HUES6 (cell line): ENCODE measurements at regions not wholly inside any gene's neighbourhood (a gene's known extent, or its start where the extent isn't known, plus 50 kb on each side); places are given as distances from the start of the nearest gene placed in this dataset.
"Not testable (repeated sequence)": the region's sequence is repeated elsewhere in the genome, so short reads cannot be mapped to it uniquely, and the experiment has no call there.

Experiments used
- H3K27ac ChIP-seq: 2 replicates; pipeline ENCODE4 v1.7.0; 2013; ENCODE audit warnings: low read depth, mild to moderate bottlenecking, low read length, inconsistent platforms
- H3K27me3 ChIP-seq: 2 replicates; pipeline ENCODE4 v1.6.1; 2013; ENCODE audit warnings: low read length; ENCODE audit not compliant: control insufficient read depth, insufficient read depth
- H3K36me3 ChIP-seq: 2 replicates; pipeline ENCODE4 v1.6.1; 2013; ENCODE audit warnings: low read length; ENCODE audit not compliant: control insufficient read depth, insufficient read depth
- H3K4me1 ChIP-seq: 2 replicates; pipeline ENCODE4 v1.6.1; 2013; ENCODE audit warnings: low read length; ENCODE audit not compliant: control insufficient read depth, insufficient read depth
- H3K4me3 ChIP-seq: 2 replicates; pipeline ENCODE4 v1.5.1; 2013; ENCODE audit warnings: low read depth, low read length
- H3K9ac ChIP-seq: one replicate; pipeline ENCODE4 v1.6.1; 2013; ENCODE audit warnings: mild to moderate bottlenecking, low read length
- H3K9me3 ChIP-seq: 2 replicates; pipeline ENCODE4 v1.6.1; 2013; ENCODE audit warnings: low read depth, low read length; ENCODE audit not compliant: control insufficient read depth, insufficient read depth

- H3K27ac ChIP-seq = not testable (repeated sequence)
Observed at GRCh38 chr5:26324273-26324895, 714.0 kb downstream of the CDH9 start.

GRCh38 chr5:26323794-26324193 lies 714.6 kb downstream of the CDH9 start:
- no peak overlapping the region for H3K4me3 ChIP-seq
- H3K9ac ChIP-seq = no peak overlapping the region
- H3K27me3 ChIP-seq = no peaks in the 10 kb centered on the region
- H3K4me1 ChIP-seq = no peaks in the 10 kb centered on the region
- H3K27ac ChIP-seq = no peak overlapping the region
- no peaks in the 10 kb centered on the region for H3K36me3 ChIP-seq
- no peaks in the 10 kb centered on the region for H3K9me3 ChIP-seq

More at GRCh38 chr5:26324273-26324895, 714.0 kb downstream of the CDH9 start:
- H3K4me3 ChIP-seq, H3K27me3 ChIP-seq, H3K9ac ChIP-seq, H3K4me1 ChIP-seq, H3K9me3 ChIP-seq, H3K36me3 ChIP-seq: not testable (repeated sequence)

DNA sequence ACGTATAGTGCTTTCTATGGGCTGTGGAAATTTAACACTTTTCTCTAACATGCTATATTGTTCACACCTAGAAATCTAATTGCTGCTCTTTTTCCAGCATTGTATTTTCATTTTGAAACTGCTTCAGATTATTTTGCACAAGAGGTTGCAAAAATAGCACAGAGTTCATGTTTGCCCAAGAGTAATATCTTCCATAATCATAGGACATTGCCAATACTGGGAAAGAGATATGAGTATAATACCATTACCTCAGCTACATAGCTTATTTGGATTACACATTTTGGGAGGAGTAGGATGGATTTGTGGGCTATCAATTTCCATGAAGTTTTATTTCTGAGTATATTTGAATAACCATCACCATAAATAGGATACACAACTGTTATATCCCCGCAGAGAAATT lies 717.1 kb downstream of the CDH9 start:
- no peaks in the 10 kb centered on the region for H3K4me1 ChIP-seq
- H3K27me3 ChIP-seq = no peaks in the 10 kb centered on the region
- no peaks in the 10 kb centered on the region for H3K9me3 ChIP-seq
- H3K36me3 ChIP-seq = no peaks in the 10 kb centered on the region
- H3K27ac ChIP-seq = no peak overlapping the region
- no peak overlapping the region for H3K4me3 ChIP-seq
- no peak overlapping the region for H3K9ac ChIP-seq

DNA sequence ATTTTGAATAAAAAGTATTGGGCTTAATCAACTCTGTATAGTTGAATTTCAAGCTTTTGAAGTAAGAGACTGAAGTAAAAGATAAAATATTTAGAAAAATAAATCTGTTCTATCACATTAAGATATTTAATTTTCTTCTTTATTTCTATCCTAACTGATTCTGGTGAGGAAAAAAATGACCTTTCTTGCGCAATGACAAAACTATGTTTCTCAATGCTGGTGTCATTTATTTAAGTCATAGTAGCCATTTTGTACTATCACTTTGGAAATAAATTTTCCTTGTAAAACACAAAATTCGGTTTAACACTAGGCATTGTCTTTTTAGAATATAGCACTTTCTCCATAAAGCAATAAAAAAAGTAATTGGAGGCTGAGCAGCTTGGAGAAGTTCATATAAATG lies 728.0 kb downstream of the CDH9 start:
- H3K27me3 ChIP-seq = no peaks in the 10 kb centered on the region
- no peaks in the 10 kb centered on the region for H3K9me3 ChIP-seq

DNA sequence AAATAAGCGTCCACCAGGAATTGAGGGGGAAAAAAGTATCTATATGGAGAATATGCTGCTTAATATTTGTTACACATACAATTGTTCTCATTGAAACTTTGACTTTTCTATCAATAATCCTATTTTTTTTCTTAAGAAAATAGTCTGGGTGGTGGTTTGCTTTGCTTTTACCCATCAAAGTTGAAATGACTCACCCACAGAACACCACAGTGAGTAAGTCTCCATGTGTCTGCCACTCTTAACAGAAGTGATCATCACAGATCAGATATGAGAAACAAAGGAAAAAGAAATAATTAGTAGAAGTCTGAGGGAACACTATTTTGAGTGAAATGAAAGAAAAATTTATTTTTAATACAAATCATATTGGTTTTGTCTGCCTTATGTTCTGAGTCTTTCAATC lies 742.8 kb downstream of the CDH9 start:
- no peaks in the 10 kb centered on the region for H3K9me3 ChIP-seq
- H3K4me3 ChIP-seq = no peak overlapping the region
- H3K27me3 ChIP-seq = no peaks in the 10 kb centered on the region
- H3K36me3 ChIP-seq = no peaks in the 10 kb centered on the region
- H3K9ac ChIP-seq = no peak overlapping the region
- no peak overlapping the region for H3K27ac ChIP-seq
- no peaks in the 10 kb centered on the region for H3K4me1 ChIP-seq

More for the DNA sequence above, 728.0 kb downstream of the CDH9 start:
- Histone ChIP-seq H3K9ac (no peak overlapping the region), H3K27ac (no peak overlapping the region), H3K4me1 (no peaks in the 10 kb centered on the region), H3K36me3 (no peaks in the 10 kb centered on the region), H3K4me3 (no peak overlapping the region)

GRCh38 chr5:26282190-26282589 lies 756.2 kb downstream of the CDH9 start:
- Histone ChIP-seq H3K9ac (no peak overlapping the region), H3K27ac (no peak overlapping the region)

DNA sequence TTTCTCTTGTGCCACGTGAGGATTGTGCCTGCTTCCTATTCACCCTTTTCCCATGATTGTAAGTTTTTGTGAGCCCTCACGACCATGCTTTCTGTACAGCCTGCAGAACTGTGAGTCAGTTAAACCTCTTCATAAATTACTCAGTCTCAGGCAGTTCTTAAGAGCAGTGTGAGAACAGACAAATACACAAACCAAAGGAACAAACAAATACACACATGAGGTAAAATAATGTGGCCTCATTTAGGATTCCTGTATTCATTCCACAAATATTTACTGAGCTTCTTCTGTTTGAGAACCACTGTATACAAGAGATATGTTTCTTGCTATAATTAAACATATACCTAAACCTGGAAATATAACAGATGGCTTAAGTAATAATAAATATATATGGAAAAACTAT lies 760.3 kb downstream of the CDH9 start:
- Histone ChIP-seq H3K9ac (no peak overlapping the region), H3K27ac (no peak overlapping the region), H3K27me3 (no peaks in the 10 kb centered on the region), H3K36me3 (no peaks in the 10 kb centered on the region), H3K4me3 (no peak overlapping the region), H3K4me1 (no peaks in the 10 kb centered on the region), H3K9me3 (no peaks in the 10 kb centered on the region)

More at GRCh38 chr5:26282190-26282589, 756.2 kb downstream of the CDH9 start:
- Histone ChIP-seq H3K4me3 (no peak overlapping the region), H3K4me1 (no peaks in the 10 kb centered on the region), H3K9me3 (peaks cover 8% of the 10 kb centered on the region; the same call in 1 of the 2 replicates), H3K27me3 (no peaks in the 10 kb centered on the region), H3K36me3 (no peaks in the 10 kb centered on the region)

DNA sequence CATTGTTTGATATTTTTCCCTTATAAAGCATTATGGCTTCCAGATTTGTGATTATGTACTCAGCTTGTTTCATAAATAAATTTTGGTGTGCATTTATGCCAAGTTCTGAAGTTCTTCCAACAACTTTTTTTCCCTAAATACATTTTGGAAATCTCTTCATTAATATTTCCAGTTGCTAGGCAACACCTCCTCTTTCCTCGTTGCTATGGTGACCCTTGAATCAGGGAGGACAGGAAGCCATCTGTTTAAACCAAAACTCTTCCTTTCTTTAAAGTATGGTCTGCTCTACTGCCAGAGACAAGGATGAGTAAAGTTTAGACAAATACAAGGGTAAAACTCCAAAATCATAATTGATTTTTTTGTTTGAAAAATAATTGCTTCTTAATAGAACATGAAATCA lies 779.3 kb downstream of the CDH9 start:
- H3K36me3 ChIP-seq = no peaks in the 10 kb centered on the region
- H3K4me1 ChIP-seq = no peaks in the 10 kb centered on the region
- H3K9me3 ChIP-seq = no peaks in the 10 kb centered on the region
- H3K4me3 ChIP-seq = no peak overlapping the region
- H3K9ac ChIP-seq = no peak overlapping the region
- H3K27me3 ChIP-seq = no peaks in the 10 kb centered on the region
- no peak overlapping the region for H3K27ac ChIP-seq

- Histone ChIP-seq H3K4me3 (no peak overlapping the region), H3K4me1 (no peaks in the 10 kb centered on the region), H3K9me3 (peaks cover 15% of the 10 kb centered on the region; the same call in 1 of the 2 replicates), H3K36me3 (no peaks in the 10 kb centered on the region), H3K27ac (no peak overlapping the region), H3K27me3 (no peaks in the 10 kb centered on the region), H3K9ac (no peak overlapping the region)
Observed at GRCh38 chr5:26245321-26245720, 793.1 kb downstream of the CDH9 start.

GRCh38 chr5:26239588-26239987 lies 798.8 kb downstream of the CDH9 start:
- Histone ChIP-seq H3K36me3 (no peaks in the 10 kb centered on the region), H3K4me1 (no peaks in the 10 kb centered on the region), H3K9ac (no peak overlapping the region), H3K9me3 (peaks cover 16% of the 10 kb centered on the region; the same call in 1 of the 2 replicates), H3K4me3 (no peak overlapping the region), H3K27me3 (no peaks in the 10 kb centered on the region), H3K27ac (no peak overlapping the region)

GRCh38 chr5:26237489-26237888 lies 800.9 kb downstream of the CDH9 start:
- H3K36me3 ChIP-seq = no peaks in the 10 kb centered on the region
- H3K4me3 ChIP-seq = no peak overlapping the region
- no peaks in the 10 kb centered on the region for H3K4me1 ChIP-seq
- H3K27me3 ChIP-seq = no peaks in the 10 kb centered on the region
- peaks cover 13% of the 10 kb centered on the region; the same call in 1 of the 2 replicates for H3K9me3 ChIP-seq
- no peak overlapping the region for H3K9ac ChIP-seq
- no peak overlapping the region for H3K27ac ChIP-seq
